ENCODE measurements at regions not wholly inside any gene's neighbourhood (a gene's known extent, or its start where the extent isn't known, plus 50 kb on each side); places are given as distances from the start of the nearest gene placed in this dataset.
"Not testable (repeated sequence)": the region's sequence is repeated elsewhere in the genome, so short reads cannot be mapped to it uniquely, and the experiment has no call there.

DNA sequence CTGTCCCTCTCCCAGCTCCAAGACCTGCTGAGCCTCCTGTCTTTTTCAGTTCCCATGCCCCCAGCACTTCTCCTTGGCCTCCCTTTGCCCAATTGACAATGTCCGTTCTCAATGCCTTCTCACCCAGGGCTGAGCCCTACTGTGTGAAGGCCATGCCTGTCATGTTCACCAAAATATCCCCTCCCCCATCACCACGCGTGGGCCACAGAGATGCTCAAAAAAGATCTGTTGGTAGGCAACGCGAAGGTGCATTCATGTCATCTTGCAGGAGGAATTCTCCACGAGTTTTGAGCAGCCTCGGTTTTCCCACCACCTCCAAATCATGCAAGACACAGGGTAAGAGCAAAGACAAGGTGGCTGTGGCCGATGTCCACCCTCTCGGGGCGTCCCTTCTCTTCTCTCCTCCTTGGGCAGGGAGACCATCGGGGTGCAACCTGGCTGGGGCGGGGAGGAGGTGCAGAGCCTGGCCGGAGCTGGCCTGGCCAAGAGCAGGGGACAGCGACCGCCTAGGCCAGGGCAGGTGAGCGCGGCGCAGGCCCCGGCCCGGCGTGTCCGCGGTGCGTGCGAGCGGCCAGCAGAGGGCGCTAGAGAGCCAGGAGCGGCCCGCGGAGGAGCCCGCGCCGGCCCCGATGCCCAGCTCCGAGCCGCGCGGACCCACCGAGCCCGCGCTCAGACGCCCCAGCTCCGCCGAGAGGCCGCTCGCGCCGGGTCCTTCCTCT lies 56.3 kb upstream of the KRTAP5-11 start:
- DNase-seq = peak; percentile 21

- DNase-seq = peak; percentile 13
These were observed 56.8 kb upstream of the KRTAP5-11 start for GRCh38 chr11:71639520-71639849.

DNA sequence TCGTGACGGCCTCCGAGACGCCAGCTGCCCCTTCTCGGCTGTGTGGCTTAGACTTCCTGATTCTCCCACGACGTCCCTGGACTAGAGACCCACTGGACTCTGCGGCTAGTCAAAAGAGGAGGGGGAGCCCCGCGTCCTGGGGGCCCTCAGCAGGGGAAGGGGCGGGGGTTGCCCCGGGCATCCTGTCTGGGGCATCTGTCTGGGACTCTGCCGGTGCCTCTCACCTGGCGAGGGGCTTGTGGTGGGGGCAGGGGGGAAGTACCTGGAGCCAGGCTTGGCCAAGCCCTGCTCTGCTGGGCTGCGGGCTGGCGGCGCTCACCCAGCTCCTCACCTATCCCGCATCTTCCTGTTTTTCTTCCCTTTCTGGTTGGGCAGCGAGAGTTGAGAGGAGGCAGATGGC lies 57.2 kb upstream of the KRTAP5-11 start:
- DNase-seq = not testable (repeated sequence)

DNA sequence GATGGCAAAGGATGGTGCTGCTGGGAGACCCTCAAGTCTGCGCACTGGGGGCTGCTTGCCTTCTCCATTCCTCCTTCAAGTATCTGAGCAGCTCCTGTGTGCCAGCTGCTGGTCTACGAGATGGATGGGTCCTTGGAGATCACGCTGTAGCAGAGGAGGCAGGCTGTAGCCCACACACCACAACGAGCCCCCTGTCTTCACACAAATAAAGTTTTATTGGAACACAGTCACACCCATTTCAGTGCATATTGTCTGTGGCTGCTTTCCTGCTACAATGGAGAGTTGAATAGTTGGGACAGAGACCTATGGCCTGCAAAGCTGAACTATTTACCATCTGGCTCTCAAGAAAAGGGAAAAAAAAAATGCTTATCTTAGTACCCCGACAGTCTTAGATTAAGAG lies 64.4 kb upstream of the KRTAP5-11 start:
- not testable (repeated sequence) for DNase-seq

- DNase-seq = not testable (repeated sequence)
These were observed 70.3 kb upstream of the KRTAP5-11 start for GRCh38 chr11:71652998-71653397.

GRCh38 chr11:71654423-71654822 lies 71.7 kb upstream of the KRTAP5-11 start:
- not testable (repeated sequence) for DNase-seq

DNA sequence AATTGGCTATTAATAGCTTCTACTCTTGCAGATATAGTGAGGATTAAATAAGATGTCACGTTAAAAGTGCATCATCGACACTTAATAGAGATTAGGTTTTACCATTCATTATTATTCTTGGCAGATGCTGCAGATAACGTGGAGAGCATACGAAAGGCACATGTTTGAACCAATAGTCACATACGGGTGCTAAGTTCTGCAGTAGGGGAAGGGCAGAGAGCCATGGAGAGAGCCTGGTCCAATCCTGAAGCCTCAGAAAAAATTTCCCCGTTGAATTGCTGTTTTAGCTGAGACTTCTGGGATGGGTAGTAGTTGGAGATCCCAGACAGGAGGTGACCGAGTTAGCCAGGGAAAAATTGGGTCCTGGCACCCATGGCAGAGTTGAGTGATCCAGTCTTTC lies 72.4 kb upstream of the KRTAP5-11 start:
- DNase-seq = not testable (repeated sequence)

DNA sequence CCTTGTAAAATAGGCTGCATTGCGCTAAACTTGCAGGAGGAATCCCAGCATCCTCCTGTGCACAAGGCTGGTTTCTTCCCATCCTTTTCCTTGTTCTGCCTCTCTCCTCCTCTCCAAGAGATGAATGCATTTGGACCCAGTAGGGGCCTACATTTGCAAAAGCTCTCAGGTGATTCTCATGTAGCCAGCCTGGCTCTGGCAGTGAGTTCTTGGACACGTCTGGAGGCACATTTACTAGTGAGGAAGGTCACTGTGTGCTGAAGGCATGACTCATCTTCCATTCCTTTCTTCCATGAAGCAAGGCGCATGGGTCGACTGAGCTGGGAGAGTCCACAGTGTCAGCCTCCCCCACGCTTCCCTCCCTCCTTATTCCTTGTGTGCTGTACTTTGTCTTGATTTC lies 73.8 kb upstream of the KRTAP5-11 start:
- not testable (repeated sequence) for DNase-seq

- DNase-seq = not testable (repeated sequence)
These were observed 82.3 kb upstream of the KRTAP5-11 start for GRCh38 chr11:71664941-71665340.

- not testable (repeated sequence) for DNase-seq
These were observed 115.4 kb upstream of the KRTAP5-11 start for GRCh38 chr11:71698110-71698509.

GRCh38 chr11:71698961-71699360 lies 116.3 kb upstream of the KRTAP5-11 start:
- not testable (repeated sequence) for DNase-seq

DNA sequence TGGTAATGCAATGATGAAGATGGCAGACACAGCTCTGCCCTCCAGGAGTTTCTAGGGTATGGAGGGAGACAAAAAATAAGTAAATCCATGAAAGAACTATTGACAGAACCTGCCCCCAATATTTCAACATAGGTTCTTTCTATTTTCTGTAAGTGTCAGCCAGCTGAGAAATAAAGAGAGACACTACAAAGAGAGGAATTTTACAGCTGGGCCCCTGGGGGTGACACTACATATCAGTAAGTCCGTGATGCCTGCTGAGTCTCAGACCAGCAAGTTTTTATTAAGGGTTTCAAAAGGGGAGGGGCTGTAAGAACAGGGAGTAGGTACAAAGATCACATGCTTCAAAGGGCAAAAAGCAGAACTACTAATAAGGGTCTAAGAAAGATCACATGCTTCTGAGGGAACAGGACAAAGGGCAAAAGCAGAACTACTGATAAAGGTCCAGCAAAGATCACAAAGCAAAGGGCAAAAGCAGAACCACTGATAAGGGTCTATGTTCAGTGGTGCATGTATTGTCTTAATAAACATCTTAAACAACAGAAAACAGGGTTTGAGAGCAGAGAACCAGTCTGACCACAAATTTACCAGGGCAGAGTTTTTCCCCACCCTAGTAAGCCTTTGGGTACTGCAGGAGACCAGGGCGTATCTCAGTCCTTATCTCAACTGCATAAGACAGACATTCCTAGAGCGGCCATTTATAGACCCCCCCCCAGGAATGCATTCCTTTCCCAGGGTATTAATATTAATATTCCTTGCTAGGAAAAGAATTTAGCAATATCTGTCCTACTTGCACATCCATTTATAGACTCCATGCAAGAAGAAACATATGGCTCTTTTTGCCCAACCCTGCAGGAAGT lies 119.0 kb upstream of the KRTAP5-11 start:
- DNase-seq = not testable (repeated sequence)

DNA sequence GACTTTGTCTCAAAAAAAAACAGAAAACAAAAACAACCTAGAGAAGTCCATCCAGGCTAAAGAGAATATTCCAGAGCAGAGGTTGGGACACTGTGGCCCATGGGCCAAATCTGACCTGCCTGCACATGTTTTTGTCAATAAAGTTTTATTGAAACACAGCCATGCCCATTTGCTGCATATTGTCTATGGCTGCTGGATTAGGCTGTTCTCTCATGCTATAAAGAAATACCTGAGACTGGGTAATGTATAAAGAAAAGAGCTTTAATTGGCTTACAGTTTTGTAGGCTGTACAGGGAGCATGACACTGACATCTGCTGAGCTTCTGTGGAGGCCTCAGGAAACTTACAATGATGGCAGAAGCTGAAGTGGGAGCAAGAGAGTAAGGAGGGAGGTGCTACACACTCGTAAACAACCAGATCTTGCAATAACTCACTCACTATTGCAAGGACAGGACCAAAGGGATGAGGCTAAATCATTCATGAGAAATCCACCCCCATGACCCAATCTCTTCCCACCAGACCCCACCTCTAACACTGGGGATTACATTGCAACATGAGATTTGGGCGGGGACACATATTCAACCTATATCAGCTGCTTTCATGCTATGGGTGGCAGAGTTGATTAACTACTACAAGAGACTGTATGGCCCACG lies 122.5 kb upstream of the KRTAP5-11 start:
- not testable (repeated sequence) for DNase-seq

- DNase-seq = not testable (repeated sequence)
These were observed 123.2 kb upstream of the KRTAP5-11 start for GRCh38 chr11:71705738-71706432.

- DNase-seq = not testable (repeated sequence)
These were observed 124.4 kb upstream of the KRTAP5-11 start for GRCh38 chr11:71707083-71707482.

GRCh38 chr11:71709541-71709940 lies 123.5 kb upstream of the DEFB108B start:
- not testable (repeated sequence) for DNase-seq

GRCh38 chr11:71710171-71710671 lies 122.8 kb upstream of the DEFB108B start:
- DNase-seq = not testable (repeated sequence)

- not testable (repeated sequence) for DNase-seq
These were observed 122.2 kb upstream of the DEFB108B start for GRCh38 chr11:71710701-71711385.

- DNase-seq = not testable (repeated sequence)
These were observed 120.7 kb upstream of the DEFB108B start for GRCh38 chr11:71712350-71712749.

DNA sequence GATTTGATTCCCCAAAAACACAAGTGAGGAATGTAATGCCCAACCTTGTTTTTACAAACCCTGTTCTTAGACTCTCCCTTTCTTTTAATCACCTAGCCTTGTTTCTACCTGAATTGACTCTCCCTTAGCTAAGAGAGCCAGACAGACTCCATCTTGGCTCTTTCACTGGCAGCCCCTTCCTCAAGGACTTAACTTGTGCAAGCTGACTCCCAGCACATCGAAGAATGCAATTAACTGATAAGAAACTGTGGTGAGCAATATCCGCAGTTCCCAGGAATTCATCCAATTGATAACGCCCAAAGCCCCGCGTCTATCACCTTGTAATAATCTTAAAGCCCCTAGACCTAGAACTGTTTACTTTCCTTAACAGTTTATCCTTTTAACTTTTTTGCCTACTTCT lies 120.2 kb upstream of the DEFB108B start:
- DNase-seq = not testable (repeated sequence)

DNA sequence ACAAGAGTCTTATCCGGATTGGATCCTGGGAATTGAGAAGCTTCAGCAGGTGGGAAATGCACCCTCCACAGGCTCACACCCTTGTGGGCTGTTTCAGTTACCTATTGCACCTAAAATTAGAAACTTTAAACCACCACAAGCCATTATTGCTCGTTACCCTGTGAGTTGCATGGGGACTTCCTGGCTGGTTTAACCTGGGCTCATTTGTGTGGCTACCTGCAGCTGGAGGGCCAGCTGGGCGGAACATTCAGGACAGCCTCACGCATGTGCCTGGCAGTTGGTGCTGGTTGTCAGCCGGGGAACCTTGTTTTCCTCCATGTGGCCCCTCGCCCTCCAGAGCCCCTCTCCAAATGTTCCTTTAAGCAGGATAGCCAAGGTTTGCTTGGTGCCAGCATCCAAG lies 118.5 kb upstream of the DEFB108B start:
- DNase-seq = not testable (repeated sequence)

GRCh38 chr11:71721840-71722239 lies 111.2 kb upstream of the DEFB108B start:
- not testable (repeated sequence) for DNase-seq

Data from fibroblast of skin of back (primary cell).